H9 (cell line): ENCODE measurements at regions not wholly inside any gene's neighbourhood (a gene's known extent, or its start where the extent isn't known, plus 50 kb on each side); places are given as distances from the start of the nearest gene placed in this dataset.

Source experiments
- DNase-seq: peaks from one replicate; pipeline ENCODE4 v3.0.0-alpha.2; 2017
- H2AFZ ChIP-seq: one replicate; pipeline ENCODE4 v1.6.1; 2013; ENCODE audit warnings: mild to moderate bottlenecking, low read length, control low read depth, moderate library complexity
- H2AK5ac ChIP-seq: 2 replicates; pipeline ENCODE4 v1.6.1; 2013; ENCODE audit warnings: low read length, control low read depth, mixed read lengths; ENCODE audit not compliant: insufficient read length
- H2BK120ac ChIP-seq: one replicate; pipeline ENCODE4 v1.6.1; 2013; ENCODE audit warnings: low read depth, mild to moderate bottlenecking, low read length, control low read depth, inconsistent platforms; ENCODE audit not compliant: poor library complexity, severe bottlenecking
- H2BK12ac ChIP-seq: 2 replicates; pipeline ENCODE4 v1.6.1; 2013; ENCODE audit warnings: low read length, control low read depth, mixed read lengths, low read depth; ENCODE audit not compliant: insufficient read length
- H2BK15ac ChIP-seq: 2 replicates; pipeline ENCODE4 v1.6.1; 2013; ENCODE audit warnings: low read depth, low read length, control low read depth
- H2BK20ac ChIP-seq: one replicate; pipeline ENCODE4 v1.6.1; 2013; ENCODE audit warnings: low read depth, mild to moderate bottlenecking, low read length, control low read depth, inconsistent platforms; ENCODE audit not compliant: poor library complexity, severe bottlenecking
- H2BK5ac ChIP-seq: 2 replicates; pipeline ENCODE4 v1.6.1; 2013; ENCODE audit warnings: low read length, control low read depth, mixed read lengths; ENCODE audit not compliant: insufficient read length
- H3K14ac ChIP-seq: 2 replicates; pipeline ENCODE4 v1.6.1; 2013; ENCODE audit warnings: low read length, control low read depth; ENCODE audit not compliant: insufficient read depth
- H3K18ac ChIP-seq: 2 replicates; pipeline ENCODE4 v1.6.1; 2013; ENCODE audit warnings: low read depth, mild to moderate bottlenecking, mixed read lengths, low read length, control low read depth; ENCODE audit not compliant: insufficient read length
- H3K23ac ChIP-seq: 2 replicates; pipeline ENCODE4 v1.6.1; 2013; ENCODE audit warnings: low read length, control low read depth, mixed read lengths, low read depth; ENCODE audit not compliant: insufficient read length
- H3K23me2 ChIP-seq: 2 replicates; pipeline ENCODE4 v1.6.1; 2013; ENCODE audit warnings: low read depth, mild to moderate bottlenecking, mixed read lengths, low read length, control low read depth; ENCODE audit not compliant: insufficient read length, poor library complexity, severe bottlenecking
- H3K27ac ChIP-seq: 2 replicates; pipeline ENCODE4 v1.5.1; 2013; ENCODE audit warnings: low read length, control low read depth, mixed read lengths, low read depth; ENCODE audit not compliant: insufficient read length
- H3K27me3 ChIP-seq: 2 replicates; pipeline ENCODE4 v1.6.1; 2013; ENCODE audit warnings: low read length, control low read depth, inconsistent platforms; ENCODE audit not compliant: insufficient read depth
- H3K4ac ChIP-seq: 2 replicates; pipeline ENCODE4 v1.6.1; 2013; ENCODE audit warnings: low read depth, mild to moderate bottlenecking, control low read depth, inconsistent platforms, low read length, moderate library complexity
- H3K4me1 ChIP-seq: 2 replicates; pipeline ENCODE4 v1.6.1; 2013; ENCODE audit warnings: low read length, control low read depth, inconsistent platforms; ENCODE audit not compliant: insufficient read depth
- H3K4me2 ChIP-seq: 2 replicates; pipeline ENCODE4 v1.6.1; 2013; ENCODE audit warnings: low read length, control low read depth, mixed read lengths; ENCODE audit not compliant: insufficient read length, insufficient read depth
- H3K56ac ChIP-seq: 2 replicates; pipeline ENCODE4 v1.6.1; 2013; ENCODE audit warnings: low read depth, mild to moderate bottlenecking, mixed read lengths, low read length, control low read depth; ENCODE audit not compliant: insufficient read length
- H3K79me1 ChIP-seq: 2 replicates; pipeline ENCODE4 v1.6.1; 2013; ENCODE audit warnings: low read depth, mild to moderate bottlenecking, moderate library complexity, low read length, control low read depth, inconsistent platforms; ENCODE audit not compliant: insufficient read depth, poor library complexity, severe bottlenecking
- H3K79me2 ChIP-seq: 2 replicates; pipeline ENCODE4 v1.6.1; 2013; ENCODE audit warnings: low read length, control low read depth, inconsistent platforms; ENCODE audit not compliant: insufficient read depth
- H3K9ac ChIP-seq: 2 replicates; pipeline ENCODE4 v1.6.1; 2013; ENCODE audit warnings: low read length, control low read depth, mixed read lengths; ENCODE audit not compliant: insufficient read length; ENCODE audit errors: extremely low read depth
- H3K9me3 ChIP-seq: one replicate; pipeline ENCODE4 v1.6.1; 2013; ENCODE audit warnings: low read depth, low read length, inconsistent platforms; ENCODE audit not compliant: control insufficient read depth
- H3T11ph ChIP-seq: one replicate; pipeline ENCODE4 v1.6.1; 2013; ENCODE audit warnings: mild to moderate bottlenecking, low read length, control low read depth, inconsistent platforms
- H4K20me1 ChIP-seq: one replicate; pipeline ENCODE4 v1.6.1; 2013; ENCODE audit not compliant: control insufficient read depth, insufficient read length, insufficient read depth
- H4K5ac ChIP-seq: 2 replicates; pipeline ENCODE4 v1.6.1; 2013; ENCODE audit warnings: low read depth, mild to moderate bottlenecking, mixed read lengths, low read length, control low read depth; ENCODE audit not compliant: insufficient read length
- H4K8ac ChIP-seq: replicated peaks from 2 replicates; pipeline ENCODE4 v1.6.1; 2013; ENCODE audit warnings: low read length, control low read depth, mixed read lengths, low read depth; ENCODE audit not compliant: insufficient read length
- H4K91ac ChIP-seq: 2 replicates; pipeline ENCODE4 v1.6.1; 2013; ENCODE audit warnings: low read depth, mild to moderate bottlenecking, moderate library complexity, mixed read lengths, low read length, control low read depth; ENCODE audit not compliant: insufficient read length
- H3K27ac Mint-ChIP-seq, 3 experiments: 2 replicates in 2 of 3; 3 replicates in 1 of 3; pipeline ENCODE4 v1.8.0; 2020 to 2021; ENCODE audit warnings: mixed read lengths in 3 of 3, mild to moderate bottlenecking in 1 of 3, moderate library complexity in 1 of 3
- H3K27me3 Mint-ChIP-seq: 2 replicates; pipeline ENCODE4 v1.8.0; 2021; ENCODE audit warnings: low read depth, mild to moderate bottlenecking, moderate library complexity, mixed read lengths
- H3K36me3 Mint-ChIP-seq, 3 experiments: 2 replicates in 2 of 3; 3 replicates in 1 of 3; pipeline ENCODE4 v1.8.0; 2020 to 2021; ENCODE audit warnings: low read depth in 3 of 3, mixed read lengths in 3 of 3; ENCODE audit not compliant: insufficient read depth in 1 of 3
- H3K4me1 Mint-ChIP-seq, 2 experiments: 2 replicates each; pipeline ENCODE4 v1.8.0; 2020; ENCODE audit warnings: mixed read lengths in 2 of 2
- H3K4me3 Mint-ChIP-seq, 2 experiments: 2 replicates in 1 of 2; 3 replicates in 1 of 2; pipeline ENCODE4 v1.8.0; 2020 to 2021; ENCODE audit warnings: mild to moderate bottlenecking in 2 of 2, mixed read lengths in 2 of 2, moderate library complexity in 1 of 2
- H3K9me3 Mint-ChIP-seq, 2 experiments: 2 replicates in 1 of 2; 3 replicates in 1 of 2; pipeline ENCODE4 v1.8.0; 2020; ENCODE audit warnings: mild to moderate bottlenecking in 2 of 2, mixed read lengths in 2 of 2, moderate library complexity in 1 of 2
- CTCF ChIP-seq: fragments of 200-600 bp; sonication (generic); conservative IDR thresholded peaks from 3 replicates; pipeline ENCODE4 v1.8.0; 2021; ENCODE audit warnings: antibody characterized with exemption, mild to moderate bottlenecking
- WGBS: extraction: QIAGEN DNeasy Blood & Tissue Kit; methylation state at CpG from one replicate; pipeline ENCODE4 v1.1.7; 2013; ENCODE audit warnings: missing lambda C conversion rate, low lambda C conversion rate, mixed read lengths; ENCODE audit not compliant: insufficient read length; ENCODE audit errors: extremely low coverage; 5-methylcytosine and 5-hydroxymethylcytosine counted together

- Histone ChIP-seq H2AFZ (no peak overlapping the region), H3K4ac (no peak overlapping the region), H3K18ac (no peak overlapping the region), H3K27me3 (no peaks in the 10 kb centered on the region), H4K91ac (no peak overlapping the region), H2BK20ac (no peak overlapping the region), H2AK5ac (no peak overlapping the region), H3K9ac (no peak overlapping the region), H2BK15ac (no peak overlapping the region), H3K79me1 (no peaks in the 10 kb centered on the region), H3K14ac (no peak overlapping the region), H3K23me2 (no peaks in the 10 kb centered on the region), H3K56ac (no peak overlapping the region), H2BK12ac (no peak overlapping the region), H4K5ac (no peak overlapping the region), H3K23ac (no peak overlapping the region), H4K8ac (no peak overlapping the region), H3K4me1 (peaks cover 4% of the 10 kb centered on the region), H3K79me2 (no peaks in the 10 kb centered on the region), H3K4me2 (no peak overlapping the region), H3T11ph (no peak overlapping the region), H4K20me1 (no peaks in the 10 kb centered on the region), H2BK5ac (no peak overlapping the region), H2BK120ac (no peak overlapping the region), H3K27ac (no peak overlapping the region), H3K9me3 (no peaks in the 10 kb centered on the region)
- WGBS: no CpG with 5 or more reads among the region's 5 CpGs
- Mint-ChIP-seq H3K27me3 (peaks cover 33% of the 10 kb centered on the region), H3K4me3 (no peak overlapping the region), H3K4me1 (peaks cover 8 to 18% of the 10 kb centered on the region in 2 experiments), H3K9me3 (no peaks in the 10 kb centered on the region), H3K27ac (no peak overlapping the region), H3K36me3 (no peaks in the 10 kb centered on the region)
- DNase-seq: no peak
- TF ChIP-seq CTCF: no peak
Observed at GRCh38 chr2:100195942-100196341, 53.6 kb upstream of the AFF3 start.
